Muscle of back (tissue), 3 donors: ENCODE measurements at regions not wholly inside any gene's neighbourhood (a gene's known extent, or its start where the extent isn't known, plus 50 kb on each side); places are given as distances from the start of the nearest gene placed in this dataset.
A peak's percentile ranks its signal among the peaks of the same experiment; 100 is the strongest.
"Not testable (repeated sequence)": the region's sequence is repeated elsewhere in the genome, so short reads cannot be mapped to it uniquely, and the experiment has no call there.

Experiments used
- DNase-seq, 3 donors: peaks; one replicate each; pipeline versions ENCODE4 v3.0.0 to v3.0.0-alpha.2; 2013

- DNase-seq: no peak
Measured at GRCh38 chr5:3105172-3105571, 353.7 kb upstream of the IRX2 start.

DNA sequence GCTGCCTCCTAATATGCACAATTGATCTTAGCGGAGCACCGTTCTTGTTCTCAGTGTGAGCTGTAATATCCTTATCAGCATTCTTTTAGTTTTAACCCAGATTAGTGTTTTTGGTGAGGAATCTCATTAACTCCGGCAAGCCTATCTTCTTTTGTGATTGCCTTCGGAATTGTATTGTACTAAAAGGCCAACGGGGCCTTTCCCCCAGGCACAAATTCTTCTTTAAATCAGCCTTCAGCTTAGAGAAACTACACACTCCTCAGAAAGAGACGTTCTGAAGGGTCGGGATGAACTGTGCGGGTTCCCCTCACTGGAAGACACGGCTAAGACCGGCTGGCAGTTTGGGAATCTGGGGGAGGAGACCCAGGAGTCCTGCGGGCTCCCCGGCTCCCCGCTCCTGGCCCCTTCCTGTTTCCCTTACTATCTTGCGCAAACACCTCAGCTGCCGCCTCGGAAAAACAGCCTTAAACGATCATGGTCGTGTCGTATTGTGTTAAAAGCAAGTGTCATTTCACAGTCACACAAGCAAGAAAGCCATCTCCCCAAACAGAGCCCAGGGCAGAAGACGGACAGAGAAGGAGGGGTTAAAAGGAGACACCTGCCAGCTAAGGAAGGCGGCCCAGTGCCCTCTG, 353.1 kb upstream of the IRX2 start:
- no peak for DNase-seq

- DNase-seq: no peak
Measured at GRCh38 chr5:3103262-3103811, 351.9 kb upstream of the IRX2 start.

GRCh38 chr5:3102531-3102930, 351.1 kb upstream of the IRX2 start:
- DNase-seq: no peak

DNA sequence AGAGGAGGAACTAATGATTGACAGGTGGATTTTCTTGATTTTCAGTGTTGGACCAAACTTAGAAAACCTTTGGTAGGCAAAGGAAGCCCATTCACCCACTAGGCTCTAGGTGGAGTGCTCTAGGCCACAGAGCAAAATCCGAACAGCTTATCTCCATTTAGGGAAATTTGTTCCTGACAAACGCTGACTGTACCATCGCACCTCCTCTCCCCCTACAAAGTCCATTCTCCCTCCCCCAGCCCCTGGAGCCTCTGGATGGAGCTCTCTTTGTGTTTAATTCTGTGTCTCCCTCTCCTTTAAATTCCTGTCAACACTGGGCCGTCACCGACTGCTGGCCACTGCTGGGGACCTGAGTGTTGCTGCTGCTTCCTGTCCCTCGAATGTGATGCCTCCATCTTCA, 350.1 kb upstream of the IRX2 start:
- no peak for DNase-seq

DNA sequence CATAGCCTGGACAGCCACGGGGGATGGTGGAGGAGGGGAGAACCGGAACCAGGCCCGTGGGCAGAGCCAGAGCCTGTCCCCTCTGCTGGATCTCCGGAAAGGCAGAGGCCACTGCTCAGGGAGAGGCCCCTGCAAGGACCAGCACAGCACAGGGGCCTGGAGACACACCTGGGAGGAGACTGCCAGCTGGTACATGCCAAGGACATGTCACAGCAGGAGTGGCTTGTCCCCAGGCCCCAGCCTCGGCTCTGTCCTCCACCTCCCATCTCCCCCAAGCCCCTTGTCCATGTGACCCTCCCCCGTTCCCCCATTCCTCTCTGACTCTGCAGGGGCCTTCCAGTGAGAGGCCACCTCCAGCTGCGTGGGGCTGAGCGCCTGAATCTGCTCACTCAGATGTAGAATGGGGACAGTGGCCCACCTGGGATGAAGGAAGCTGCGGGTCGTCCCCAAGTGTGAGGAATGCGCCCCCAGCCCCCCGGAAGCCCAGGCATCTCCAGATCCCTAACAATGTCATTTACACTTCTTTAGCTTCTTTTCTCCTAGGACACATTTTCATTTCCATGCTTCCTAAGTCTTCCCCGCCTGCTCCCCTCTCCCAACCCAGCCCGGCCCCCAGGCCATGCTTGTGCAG, 349.6 kb upstream of the IRX2 start:
- DNase-seq: no peak

DNA sequence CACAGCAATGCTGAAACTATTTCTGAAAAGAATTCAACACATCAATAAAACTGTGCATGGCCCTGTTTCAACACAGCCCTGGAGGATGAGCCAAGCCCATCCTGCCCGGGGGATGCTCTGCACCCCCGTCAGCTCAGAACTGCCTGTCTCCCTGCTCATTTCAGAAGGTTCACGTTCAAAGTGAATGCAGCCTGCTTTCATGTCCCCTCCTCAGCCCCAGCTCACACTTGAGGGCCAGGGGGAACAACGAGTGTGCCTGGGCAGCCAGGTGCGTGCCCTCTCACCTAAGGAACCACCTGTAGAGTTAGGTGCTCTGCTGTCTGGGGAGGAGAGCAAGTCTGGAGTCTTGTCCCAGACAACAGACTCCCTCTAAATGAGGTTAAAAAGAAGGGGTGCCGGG, 348.5 kb upstream of the IRX2 start:
- DNase-seq: no peak

- no peak for DNase-seq
Measured at GRCh38 chr5:3099526-3099925, 348.0 kb upstream of the IRX2 start.

DNA sequence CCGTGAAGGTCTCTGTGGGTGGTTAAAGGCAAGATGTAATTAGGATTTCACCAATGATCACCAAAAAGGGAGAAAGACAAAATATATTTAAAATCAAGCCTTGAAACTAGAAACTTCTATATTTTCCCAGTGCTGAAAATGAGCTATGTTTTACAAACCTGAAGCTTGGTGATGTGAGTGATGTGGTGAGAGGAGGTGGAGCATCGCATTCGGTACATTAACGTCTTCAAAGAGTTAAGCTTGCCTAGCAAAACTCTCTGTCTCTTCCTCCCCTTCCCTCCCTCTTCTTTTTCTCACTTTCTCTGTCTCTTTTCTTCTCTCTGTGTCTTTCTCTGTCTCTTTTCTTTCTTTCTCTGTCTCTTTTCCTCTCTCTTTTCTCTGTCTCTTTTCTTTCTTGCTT, 347.3 kb upstream of the IRX2 start:
- no peak for DNase-seq

GRCh38 chr5:3092664-3093063, 341.2 kb upstream of the IRX2 start:
- no peak for DNase-seq

- no peak for DNase-seq
Measured at GRCh38 chr5:3092211-3092610, 340.7 kb upstream of the IRX2 start.

DNA sequence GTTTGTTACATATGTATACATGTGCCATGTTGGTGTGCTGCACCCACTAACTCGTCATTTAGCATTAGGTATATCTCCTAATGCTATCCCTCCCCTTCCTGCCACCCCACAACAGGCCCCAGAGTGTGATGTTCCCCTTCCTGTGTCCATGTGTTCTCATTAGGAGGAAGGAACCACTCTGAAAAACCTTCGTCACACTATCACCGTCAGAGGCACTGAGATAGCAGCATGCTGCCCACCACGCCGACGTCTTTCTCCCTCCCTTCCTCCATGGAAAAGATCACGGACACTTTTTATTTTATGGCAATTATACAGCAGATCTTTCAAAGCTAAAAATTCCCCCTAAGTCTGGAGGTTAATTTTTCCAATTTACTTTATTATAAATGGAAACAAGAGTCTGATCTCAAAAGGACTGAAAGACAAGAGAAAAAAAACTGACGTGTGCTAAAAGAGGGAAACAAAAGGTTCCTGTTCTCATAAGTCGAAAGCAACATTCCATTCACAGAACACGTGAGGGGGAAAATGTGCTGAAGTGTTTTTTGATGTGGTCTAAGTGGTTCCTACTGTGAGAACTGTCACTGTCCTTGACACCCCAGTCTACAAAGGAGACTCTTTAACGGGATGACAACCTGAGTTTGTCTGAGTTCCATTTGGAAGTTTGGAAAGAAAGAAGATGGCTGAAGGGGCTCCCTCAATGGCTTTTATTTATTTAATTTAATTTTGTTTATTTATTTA, 339.7 kb upstream of the IRX2 start:
- DNase-seq: no peak

GRCh38 chr5:3090305-3090704, 338.8 kb upstream of the IRX2 start:
- DNase-seq: not testable (repeated sequence)

DNA sequence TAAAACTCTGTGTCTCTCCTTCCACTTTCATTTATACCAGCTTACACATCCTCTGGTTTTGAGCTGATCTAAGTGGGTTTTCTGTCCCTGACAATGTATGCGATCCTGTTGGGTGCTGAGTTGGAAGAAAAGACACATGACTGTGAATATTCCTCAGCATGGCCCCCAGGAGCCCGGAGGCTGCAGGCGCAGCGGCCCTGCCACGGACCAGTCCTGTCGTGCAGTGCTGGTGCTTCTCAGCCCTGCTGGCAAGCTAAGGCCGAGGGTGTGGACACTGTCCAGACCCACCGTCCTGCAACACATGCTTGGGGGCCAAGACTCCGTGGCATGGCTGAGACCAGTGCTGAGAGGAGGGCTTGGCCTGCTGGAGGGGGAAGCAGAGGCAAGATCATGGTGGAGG, 328.9 kb upstream of the IRX2 start:
- no peak for DNase-seq

- DNase-seq: no peak
Measured at GRCh38 chr5:3077684-3078083, 326.2 kb upstream of the IRX2 start.

DNA sequence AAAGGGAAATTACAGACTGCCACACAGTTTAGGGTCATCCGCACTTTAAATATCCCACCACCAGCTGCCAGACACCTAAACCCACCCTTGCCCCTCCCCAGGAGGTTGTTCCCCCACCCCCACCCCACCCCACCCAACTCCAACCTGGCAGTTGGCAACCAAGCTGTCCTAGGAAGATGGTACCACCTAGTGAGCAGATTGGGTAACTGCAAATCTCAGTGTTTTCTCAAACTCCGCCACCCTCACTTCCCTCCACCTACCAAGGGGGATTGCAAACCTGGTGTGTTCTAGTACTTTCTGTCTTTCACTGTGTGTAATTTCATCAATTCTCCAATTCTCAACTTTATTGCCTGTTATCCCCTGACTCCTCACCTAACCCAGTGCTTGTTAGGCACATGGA, 323.8 kb upstream of the IRX2 start:
- DNase-seq: no peak

DNA sequence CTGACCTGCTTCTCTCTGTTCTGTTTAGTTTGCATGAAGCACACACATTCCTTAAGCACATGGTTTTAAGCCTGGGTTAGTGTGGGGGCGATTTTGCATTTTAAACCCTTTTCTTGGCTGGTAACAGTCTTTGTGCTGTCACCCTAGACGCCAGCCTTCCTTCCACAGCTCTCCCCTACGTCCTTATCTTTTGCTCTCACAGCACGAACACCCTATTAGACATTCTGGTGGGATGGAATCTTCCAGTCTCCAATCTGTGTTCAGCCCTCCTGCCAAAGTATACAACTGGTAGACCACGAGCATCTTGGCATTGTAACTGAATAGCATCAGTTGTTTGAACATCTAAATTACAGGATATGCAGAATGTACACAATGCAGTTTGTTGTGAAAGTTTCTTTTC, 316.9 kb upstream of the IRX2 start:
- no peak for DNase-seq

GRCh38 chr5:3060283-3060682, 308.8 kb upstream of the IRX2 start:
- DNase-seq: no peak

GRCh38 chr5:3059488-3059887, 308.0 kb upstream of the IRX2 start:
- DNase-seq: no peak

GRCh38 chr5:3058942-3059341, 307.5 kb upstream of the IRX2 start:
- no peak for DNase-seq

- peak in 2 of 3 donors; percentile 6 to 11 for DNase-seq
Measured at GRCh38 chr5:3056866-3057265, 305.4 kb upstream of the IRX2 start.

GRCh38 chr5:3051400-3051799, 299.9 kb upstream of the IRX2 start:
- DNase-seq: no peak

GRCh38 chr5:3050863-3051262, 299.4 kb upstream of the IRX2 start:
- DNase-seq: no peak
